NCI-H446 (cell line): ENCODE measurements at regions not wholly inside any gene's neighbourhood (a gene's known extent, or its start where the extent isn't known, plus 50 kb on each side); places are given as distances from the start of the nearest gene placed in this dataset.

Experiments
- DNase-seq, 2 experiments: peaks; one replicate each; lab custom pipeline; 2025; lab: John Stamatoyannopoulos, UW

DNA sequence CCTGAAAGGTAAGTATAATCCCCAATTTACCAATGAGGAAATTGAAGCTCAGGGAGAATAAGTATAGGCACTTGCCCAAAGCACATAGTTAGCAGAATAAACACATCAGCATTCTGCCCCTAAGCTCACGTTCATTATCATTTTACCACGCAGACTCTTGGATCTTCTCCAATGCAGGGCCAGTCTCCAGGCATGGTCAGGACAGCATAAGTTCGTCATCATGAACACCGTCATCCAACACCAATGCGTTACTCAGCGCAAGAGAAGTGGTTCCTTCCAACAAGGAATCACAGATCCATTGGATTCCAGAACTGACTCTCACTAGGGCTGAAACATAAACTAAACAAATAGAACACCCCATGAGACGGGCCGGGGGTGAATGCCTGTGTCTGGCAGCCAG, 86.5 kb upstream of the GPM6B start:
- DNase-seq: no peak

GRCh38 chrX:13902406-13902805, 85.5 kb upstream of the GPM6B start:
- no peak for DNase-seq

DNA sequence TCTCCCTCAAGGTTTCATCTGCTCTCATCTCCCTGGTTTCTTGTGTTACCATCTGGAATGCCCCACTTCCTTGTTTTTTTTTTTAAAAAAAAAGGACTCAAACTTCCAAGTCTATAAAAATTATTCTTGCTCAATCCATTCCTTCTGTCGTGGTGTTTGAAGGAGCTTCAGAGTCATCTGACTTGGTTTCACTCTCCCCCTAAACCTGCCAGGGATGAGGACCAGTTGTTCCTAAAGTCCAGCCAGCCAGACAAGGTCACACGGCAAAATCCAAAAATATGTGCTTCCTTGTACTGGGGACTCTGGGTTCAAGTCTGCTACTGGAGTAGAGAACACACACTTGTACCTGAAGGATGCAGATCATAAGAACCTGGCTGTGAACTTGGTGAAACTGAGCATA, 84.5 kb upstream of the GPM6B start:
- DNase-seq: no peak

GRCh38 chrX:13900351-13900750, 83.5 kb upstream of the GPM6B start:
- DNase-seq: no peak

GRCh38 chrX:13899607-13900006, 82.7 kb upstream of the GPM6B start:
- peak; percentile 92 to 94 for DNase-seq

DNA sequence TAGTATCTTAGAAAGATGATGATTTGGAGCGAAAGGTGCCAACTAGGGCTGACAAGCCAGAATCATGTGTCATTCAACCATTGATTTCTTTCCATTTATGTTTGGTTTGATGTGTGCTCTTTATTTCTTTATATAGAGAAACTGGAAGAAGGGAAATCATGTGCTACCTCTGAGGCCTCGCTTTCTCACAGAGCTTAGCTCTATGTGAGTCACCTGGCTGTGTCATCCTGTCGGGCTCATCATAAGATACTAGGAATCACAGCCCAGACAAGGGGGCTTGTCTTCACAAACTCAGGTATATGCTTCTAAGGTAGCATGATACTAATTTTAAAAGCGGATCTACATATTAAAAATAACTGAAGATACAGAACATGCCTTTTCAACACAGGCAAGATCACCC, 81.7 kb upstream of the GPM6B start:
- DNase-seq: no peak

DNA sequence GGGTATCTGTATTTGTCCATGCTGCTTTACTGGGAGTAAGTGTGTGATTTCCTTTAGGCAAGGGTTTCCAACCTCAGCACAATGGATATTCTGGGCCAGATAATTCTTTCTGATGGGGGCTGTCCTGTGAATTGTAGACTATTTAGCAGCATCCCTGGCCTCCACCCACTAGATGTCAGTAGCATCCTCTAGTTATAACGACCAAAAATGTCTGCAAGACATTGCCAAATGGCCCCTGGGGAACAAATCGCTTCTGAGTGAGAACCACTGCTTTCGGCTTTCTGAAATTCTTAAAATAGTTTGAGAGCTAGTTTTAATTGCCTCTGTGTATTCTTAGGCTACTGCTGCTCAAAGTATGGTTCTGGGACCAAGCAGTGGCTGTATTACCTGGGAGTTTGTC, 81.2 kb upstream of the GPM6B start:
- peak; percentile 34 to 48 for DNase-seq

GRCh38 chrX:13897566-13897965, 80.7 kb upstream of the GPM6B start:
- peak; percentile 21 to 38 for DNase-seq

DNA sequence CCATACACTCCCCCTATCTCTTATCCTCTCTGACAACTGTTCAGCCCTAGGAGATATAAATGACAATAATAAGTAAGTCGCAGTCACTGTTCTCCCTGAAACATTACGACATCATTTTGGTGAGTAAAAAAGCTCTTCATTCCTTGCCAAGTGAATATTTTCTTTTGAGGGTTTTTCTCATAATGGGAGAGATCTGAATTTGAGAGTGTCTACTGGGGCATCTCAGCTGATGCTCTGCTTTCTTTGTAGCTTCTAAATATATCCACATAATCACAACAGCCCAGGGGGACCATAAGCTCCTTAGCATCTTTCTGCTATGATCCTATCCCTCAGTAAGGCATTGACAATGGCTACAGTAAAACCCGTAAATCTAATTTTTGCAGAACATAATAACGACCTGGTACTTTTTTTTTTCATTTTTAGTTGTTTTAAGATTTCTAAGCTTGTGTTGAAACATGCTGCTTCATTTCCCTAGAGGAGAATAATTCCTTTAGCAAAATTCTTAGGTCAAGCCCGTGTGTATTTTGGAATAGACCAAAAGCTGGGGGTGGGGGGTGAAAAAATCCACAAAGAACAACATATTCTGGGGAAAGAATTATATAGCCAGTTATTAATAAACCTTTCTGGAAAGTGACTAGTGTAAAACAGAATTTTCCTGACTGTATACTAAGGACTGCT, 78.1 kb upstream of the GPM6B start:
- DNase-seq: no peak

DNA sequence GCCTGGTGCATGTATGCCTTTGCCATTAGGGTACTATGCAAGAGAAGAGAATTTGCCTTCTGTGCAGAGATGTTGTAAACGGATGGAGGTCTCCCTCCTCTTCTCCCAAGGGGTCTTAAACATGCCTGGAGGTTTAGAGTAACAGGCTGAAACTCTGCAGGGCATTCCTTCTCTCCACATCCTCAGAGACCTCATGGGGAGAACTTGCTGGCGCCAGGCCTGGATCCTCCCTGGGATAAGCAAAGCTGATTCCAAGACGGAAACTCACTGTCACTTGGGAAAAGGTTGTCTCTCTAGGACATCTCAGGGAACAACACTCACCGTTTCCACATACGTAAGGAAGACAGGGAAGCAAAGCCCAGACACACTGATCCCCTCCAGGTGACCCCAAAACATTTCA, 76.9 kb upstream of the GPM6B start:
- DNase-seq: peak; percentile 17 to 51

DNA sequence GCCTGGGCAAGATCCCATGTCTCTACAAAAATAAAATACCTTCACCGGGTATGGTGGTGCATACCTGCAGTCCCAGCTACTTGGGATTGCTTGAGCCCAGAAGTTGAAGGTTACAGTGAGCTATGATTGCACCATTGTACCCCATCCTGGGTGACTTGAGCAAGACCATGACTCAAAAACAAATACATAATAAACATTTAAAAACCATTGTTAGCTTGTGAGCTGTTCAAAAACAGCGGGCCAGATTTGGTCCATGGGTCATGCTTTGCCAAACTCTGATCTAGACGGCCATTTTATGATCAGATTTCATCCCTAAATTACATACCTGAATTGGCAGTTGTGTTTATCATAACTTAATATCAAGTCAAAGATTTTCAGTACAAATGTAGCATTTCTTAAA, 76.0 kb upstream of the GPM6B start:
- DNase-seq: no peak

DNA sequence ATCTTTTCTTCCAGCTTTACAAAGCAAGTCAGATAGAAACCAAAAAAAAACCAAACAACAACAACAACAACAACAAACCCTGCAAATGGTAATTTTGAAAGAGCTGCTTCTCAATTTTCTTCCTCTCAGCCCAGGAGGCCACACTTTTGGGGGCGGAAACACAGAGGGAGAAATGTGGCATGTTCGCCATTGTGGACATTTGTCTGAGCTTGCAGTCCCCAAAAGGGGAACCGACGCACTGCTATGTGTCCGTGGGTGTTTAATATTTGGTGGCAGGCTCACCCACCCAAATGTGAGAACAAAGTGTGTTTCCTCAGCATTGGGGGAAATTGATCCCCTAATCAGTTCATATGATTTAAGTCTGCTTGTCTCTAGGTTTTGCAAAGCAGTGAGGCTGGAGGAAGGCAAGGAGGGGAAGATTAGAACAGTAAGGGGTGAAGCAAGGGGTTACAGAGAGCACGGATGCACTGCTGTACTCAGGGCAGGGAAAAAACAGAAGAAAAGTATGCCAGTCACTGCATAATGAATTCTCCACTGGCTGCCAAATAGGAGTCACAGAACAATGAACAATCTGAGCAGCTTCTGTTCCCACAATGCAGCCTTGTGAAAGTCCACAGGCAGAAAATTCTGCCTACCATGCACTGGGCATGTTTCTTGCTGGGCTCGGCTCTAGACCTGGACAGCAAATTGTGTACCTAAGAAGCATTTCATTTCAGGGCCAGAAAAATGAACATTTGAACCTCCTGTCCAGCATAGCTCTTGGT, 74.7 kb upstream of the GPM6B start:
- DNase-seq: peak in 1 of 2 experiments; percentile 5

GRCh38 chrX:13890806-13891205, 73.9 kb upstream of the GPM6B start:
- DNase-seq: no peak

- DNase-seq: no peak
Observed at GRCh38 chrX:13888284-13888683, 71.4 kb upstream of the GPM6B start.

DNA sequence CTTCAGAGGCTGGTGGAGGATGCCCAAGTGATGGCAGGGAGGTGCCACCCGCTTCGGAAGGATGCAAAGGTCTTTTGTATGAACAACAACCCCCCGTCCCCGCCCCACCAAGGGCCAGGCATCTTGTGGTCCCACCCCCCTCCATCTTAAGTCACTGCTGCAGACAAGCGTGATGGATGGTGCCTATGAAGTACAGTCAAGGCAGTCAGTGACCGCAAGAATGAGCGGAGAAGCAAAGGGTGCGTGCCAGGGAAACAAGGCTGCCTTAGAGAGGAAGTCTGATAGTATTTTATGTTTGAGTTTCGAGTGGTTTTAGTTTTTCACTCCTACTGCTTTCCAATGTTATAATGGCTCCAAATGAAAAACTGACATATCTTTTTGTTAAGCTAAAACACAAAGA, 68.7 kb upstream of the GPM6B start:
- DNase-seq: no peak

- DNase-seq: no peak
Observed at GRCh38 chrX:13876652-13877051, 59.8 kb upstream of the GPM6B start.

DNA sequence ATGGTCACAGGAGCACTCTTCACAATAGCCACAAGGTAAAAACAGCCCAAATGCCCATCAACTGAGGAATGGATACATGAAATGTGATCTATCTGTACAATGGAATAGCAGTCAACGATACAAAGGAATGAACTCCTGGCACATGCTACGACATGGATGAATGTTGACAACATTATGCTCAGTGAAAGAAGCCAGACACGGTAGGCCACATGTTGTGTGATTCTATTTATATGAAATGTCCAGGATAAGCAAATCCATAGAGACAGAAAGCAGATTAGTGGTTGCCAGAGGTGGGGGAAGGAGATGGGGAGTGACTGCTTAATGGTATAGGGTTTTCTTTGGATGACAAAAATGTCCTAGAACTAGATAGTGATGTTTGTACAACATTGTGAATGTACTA, 58.7 kb upstream of the GPM6B start:
- DNase-seq: no peak

- DNase-seq: no peak
Observed at GRCh38 chrX:13868591-13868990, 51.7 kb upstream of the GPM6B start.
